ENCODE measurements at regions not wholly inside any gene's neighbourhood (a gene's known extent, or its start where the extent isn't known, plus 50 kb on each side); places are given as distances from the start of the nearest gene placed in this dataset.

DNA sequence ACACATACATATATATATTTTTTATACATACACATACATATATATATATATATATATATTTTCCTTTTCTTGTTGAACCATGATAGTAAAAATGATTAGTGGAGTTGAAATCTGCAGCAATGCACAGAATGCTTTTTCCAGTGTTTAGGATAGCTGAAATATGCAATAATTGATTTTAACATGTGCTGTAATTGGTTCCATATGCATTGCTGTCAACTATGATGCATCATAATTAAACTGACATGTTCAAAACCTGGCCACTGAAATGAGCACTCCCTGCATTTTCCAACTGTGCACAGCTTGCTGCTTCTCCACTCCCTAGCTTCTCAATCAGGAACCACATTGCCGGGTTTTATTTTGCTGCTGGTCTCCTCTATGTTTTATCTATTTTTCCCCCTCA lies 358.3 kb downstream of the PAX1 start:
- no peak overlapping the region for H3K4me2 ChIP-seq
- intact Hi-C loops (cut with micrococcal nuclease; ENCODE audit: unreplicated experiment) = no loop called here
- no peaks in the 10 kb centered on the region for H3K79me2 ChIP-seq (ENCODE audit: low read depth)
- TF ChIP-seq, protein P1, sequence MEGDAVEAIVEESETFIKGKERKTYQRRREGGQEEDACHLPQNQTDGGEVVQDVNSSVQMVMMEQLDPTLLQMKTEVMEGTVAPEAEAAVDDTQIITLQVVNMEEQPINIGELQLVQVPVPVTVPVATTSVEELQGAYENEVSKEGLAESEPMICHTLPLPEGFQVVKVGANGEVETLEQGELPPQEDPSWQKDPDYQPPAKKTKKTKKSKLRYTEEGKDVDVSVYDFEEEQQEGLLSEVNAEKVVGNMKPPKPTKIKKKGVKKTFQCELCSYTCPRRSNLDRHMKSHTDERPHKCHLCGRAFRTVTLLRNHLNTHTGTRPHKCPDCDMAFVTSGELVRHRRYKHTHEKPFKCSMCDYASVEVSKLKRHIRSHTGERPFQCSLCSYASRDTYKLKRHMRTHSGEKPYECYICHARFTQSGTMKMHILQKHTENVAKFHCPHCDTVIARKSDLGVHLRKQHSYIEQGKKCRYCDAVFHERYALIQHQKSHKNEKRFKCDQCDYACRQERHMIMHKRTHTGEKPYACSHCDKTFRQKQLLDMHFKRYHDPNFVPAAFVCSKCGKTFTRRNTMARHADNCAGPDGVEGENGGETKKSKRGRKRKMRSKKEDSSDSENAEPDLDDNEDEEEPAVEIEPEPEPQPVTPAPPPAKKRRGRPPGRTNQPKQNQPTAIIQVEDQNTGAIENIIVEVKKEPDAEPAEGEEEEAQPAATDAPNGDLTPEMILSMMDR (conservative IDR thresholded peaks at IDR 0.05) = no peak
- TF ChIP-seq EZH2 (IDR thresholded peaks at IDR 0.05; ENCODE audit: low read depth) = no peak
- H3K9me2 ChIP-seq (ENCODE audit: insufficient read depth) = no peaks in the 10 kb centered on the region
- H3K36me3 ChIP-seq (ENCODE audit: low read depth) = no peaks in the 10 kb centered on the region
- no peaks in the 10 kb centered on the region for H3K4me1 ChIP-seq (replicated peaks; ENCODE audit: insufficient read depth)
- H2AFZ ChIP-seq = no peak overlapping the region
- no TSS peak for BruUV-seq (replicated peaks)
- no peaks in the 10 kb centered on the region for H3F3A ChIP-seq (ENCODE audit: insufficient read depth, low read depth)
- H3K27me3 ChIP-seq (ENCODE audit: insufficient read depth, low read depth) = peaks cover 10% of the 10 kb centered on the region; the same call in 1 of the 2 replicates
- CTCF ChIA-PET = no interaction called here
- no peaks in the 10 kb centered on the region for H3K9me3 ChIP-seq (ENCODE audit: insufficient read depth, low read depth)
- H3K27ac ChIP-seq = no peak overlapping the region
- no peak for DNase-seq
- no peak overlapping the region for H3K4me3 ChIP-seq
- POLR2A ChIA-PET (ENCODE audit: unreplicated experiment) = no interaction called here
- no peaks in the 10 kb centered on the region for H4K20me1 ChIP-seq (ENCODE audit: insufficient read depth)

DNA sequence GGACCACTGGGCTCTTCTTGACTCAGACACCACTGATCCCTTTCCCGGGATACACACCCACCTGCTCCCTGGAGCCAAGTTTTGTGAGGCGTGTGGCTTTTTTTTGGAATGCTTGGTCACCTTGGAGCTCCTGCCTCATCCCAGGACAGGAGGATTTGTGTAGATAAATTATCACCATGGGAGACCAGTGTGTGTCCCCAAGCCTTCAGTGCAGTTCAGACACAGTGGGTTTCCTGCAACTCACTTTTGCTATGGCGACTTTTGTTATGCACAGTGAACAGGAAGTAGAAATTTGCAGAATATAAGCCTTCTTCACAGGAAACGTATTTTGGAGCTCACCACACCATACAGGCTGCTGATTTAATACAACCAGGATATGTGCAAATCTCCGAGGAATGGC lies 357.4 kb downstream of the PAX1 start:
- Histone ChIP-seq H2AFZ (no peak overlapping the region), H3K4me1 (replicated peaks; ENCODE audit: insufficient read depth) (no peaks in the 10 kb centered on the region), H3K79me2 (ENCODE audit: low read depth) (no peaks in the 10 kb centered on the region), H3K36me3 (ENCODE audit: low read depth) (no peaks in the 10 kb centered on the region), H3K9me2 (ENCODE audit: insufficient read depth) (no peaks in the 10 kb centered on the region), H3K27me3 (ENCODE audit: insufficient read depth, low read depth) (peaks cover 10% of the 10 kb centered on the region; the same call in 1 of the 2 replicates), H3K4me2 (no peak overlapping the region), H4K20me1 (ENCODE audit: insufficient read depth) (no peaks in the 10 kb centered on the region), H3K9me3 (ENCODE audit: insufficient read depth, low read depth) (no peaks in the 10 kb centered on the region), H3K4me3 (no peak overlapping the region), H3K27ac (no peak overlapping the region), H3F3A (ENCODE audit: insufficient read depth, low read depth) (no peaks in the 10 kb centered on the region)
- intact Hi-C loops (cut with micrococcal nuclease; ENCODE audit: unreplicated experiment) = no loop called here
- DNase-seq = no peak
- POLR2A ChIA-PET (ENCODE audit: unreplicated experiment) = no interaction called here
- BruUV-seq (replicated peaks) = no TSS peak
- TF ChIP-seq, protein P1 (conservative IDR thresholded peaks at IDR 0.05) = no peak
- no peak for TF ChIP-seq EZH2 (IDR thresholded peaks at IDR 0.05; ENCODE audit: low read depth)
- CTCF ChIA-PET = no interaction called here

DNA sequence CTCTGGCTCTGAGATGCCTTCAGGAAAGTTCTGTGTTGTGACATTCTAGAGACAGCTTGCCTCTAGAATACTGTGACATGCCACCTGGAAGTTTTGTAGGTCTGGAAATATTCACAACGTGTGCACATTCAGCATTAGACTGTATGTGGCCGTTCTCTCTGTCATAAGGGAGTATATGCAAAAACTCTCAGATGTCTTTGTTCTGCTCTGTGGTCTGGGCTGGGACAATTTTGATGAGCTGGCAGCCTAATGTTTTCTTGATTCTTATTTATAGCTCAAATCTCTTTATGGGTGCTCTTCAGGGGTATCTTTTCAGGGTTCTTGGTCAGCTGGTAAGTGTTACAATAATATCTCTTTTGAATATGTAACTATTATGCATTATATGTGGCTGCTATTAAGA lies 355.1 kb downstream of the PAX1 start:
- Histone ChIP-seq H3K9me2 (ENCODE audit: insufficient read depth) (no peaks in the 10 kb centered on the region), H3K27ac (no peak overlapping the region), H3K27me3 (ENCODE audit: insufficient read depth, low read depth) (peaks cover 10% of the 10 kb centered on the region; the same call in 1 of the 2 replicates), H3K79me2 (ENCODE audit: low read depth) (no peaks in the 10 kb centered on the region), H3K9me3 (ENCODE audit: insufficient read depth, low read depth) (no peaks in the 10 kb centered on the region), H3K4me1 (replicated peaks; ENCODE audit: insufficient read depth) (no peaks in the 10 kb centered on the region), H3K4me3 (no peak overlapping the region), H3K36me3 (ENCODE audit: low read depth) (no peaks in the 10 kb centered on the region), H2AFZ (no peak overlapping the region), H4K20me1 (ENCODE audit: insufficient read depth) (no peaks in the 10 kb centered on the region), H3K4me2 (no peak overlapping the region), H3F3A (ENCODE audit: insufficient read depth, low read depth) (no peaks in the 10 kb centered on the region)
- DNase-seq = no peak
- ChIA-PET POLR2A (ENCODE audit: unreplicated experiment) (no interaction called here), CTCF (no interaction called here)
- TF ChIP-seq EZH2 (IDR thresholded peaks at IDR 0.05; ENCODE audit: low read depth) = no peak
- TF ChIP-seq, protein P1 (conservative IDR thresholded peaks at IDR 0.05) = no peak
- BruUV-seq (replicated peaks) = no TSS peak
- intact Hi-C loops (cut with micrococcal nuclease; ENCODE audit: unreplicated experiment) = no loop called here
